OCI-LY3 (cell line): ENCODE measurements at regions not wholly inside any gene's neighbourhood (a gene's known extent, or its start where the extent isn't known, plus 50 kb on each side); places are given as distances from the start of the nearest gene placed in this dataset.

Source experiments
- H2AFZ ChIP-seq: fragments of 200-600, 300-600 bp; shearing (Covaris generic); 2 replicates; pipeline ENCODE4 v1.6.0; 2014; ENCODE audit warnings: antibody characterized with exemption, low read depth, low read length
- H3K27ac ChIP-seq: fragments of 200-600, 300-600 bp; sonication (generic); 2 replicates; pipeline ENCODE4 v1.5.1; 2014; ENCODE audit warnings: mild to moderate bottlenecking, low read length, moderate library complexity, mixed read lengths
- H3K27me3 ChIP-seq: fragments of 200-600, 300-600 bp; sonication (generic); 2 replicates; pipeline ENCODE4 v1.6.1; 2014; ENCODE audit warnings: low read depth, low read length, mixed read lengths
- H3K36me3 ChIP-seq: fragments of 200-600, 300-600 bp; sonication (generic); replicated peaks from 2 replicates; pipeline ENCODE3; 2014; ENCODE audit warnings: low read depth, low read length, mixed read lengths
- H3K4me1 ChIP-seq: fragments of 300-600, 200-600 bp; sonication (generic); 2 replicates; pipeline ENCODE4 v1.6.1; 2014; ENCODE audit warnings: low read length, mixed read lengths
- H3K4me2 ChIP-seq: fragments of 200-600, 300-600 bp; sonication (generic); 2 replicates; pipeline ENCODE4 v1.6.1; 2014; ENCODE audit warnings: low read length, mixed read lengths
- H3K4me3 ChIP-seq: fragments of 300-600, 200-600 bp; sonication (generic); 2 replicates; pipeline ENCODE4 v1.5.1; 2014; ENCODE audit warnings: antibody characterized with exemption, mild to moderate bottlenecking, low read length, moderate library complexity
- H3K79me2 ChIP-seq: fragments of 300-600, 200-600 bp; shearing (Covaris generic); 2 replicates; pipeline ENCODE4 v1.6.1; 2014; ENCODE audit warnings: mild to moderate bottlenecking, low read length, mixed read lengths
- H3K9ac ChIP-seq: fragments of 300-600, 200-600 bp; shearing (Covaris generic); 2 replicates; pipeline ENCODE4 v1.6.0; 2014; ENCODE audit warnings: mild to moderate bottlenecking, low read length, moderate library complexity
- H3K9me3 ChIP-seq: fragments of 200-600, 300-600 bp; shearing (Covaris generic); 2 replicates; pipeline ENCODE4 v1.6.1; 2014; ENCODE audit warnings: low read length, mixed read lengths; ENCODE audit not compliant: insufficient read depth
- H4K20me1 ChIP-seq: fragments of 200-600, 300-600 bp; sonication (generic); 2 replicates; pipeline ENCODE4 v1.6.1; 2016; ENCODE audit warnings: low read length, mixed read lengths; ENCODE audit not compliant: insufficient read depth
- EZH2phosphoT487 ChIP-seq: fragments of 200-600 bp; shearing (Covaris generic); IDR thresholded peaks from 2 replicates; pipeline ENCODE4 v1.6.1; 2018; ENCODE audit warnings: antibody characterized with exemption, mixed run types, low read depth
- TF ChIP-seq, protein P1 (sequence below): fragments of 200-600, 300-600 bp; sonication (generic); IDR thresholded peaks from 2 replicates; pipeline ENCODE4 v1.5.1; 2014; ENCODE audit warnings: antibody characterized with exemption, low read length, low read depth

- no peaks in the 10 kb centered on the region for H3K27me3 ChIP-seq
- H3K36me3 ChIP-seq, result no peaks in the 10 kb centered on the region
- H3K9ac ChIP-seq, result no peak overlapping the region
- H2AFZ ChIP-seq, result no peak overlapping the region
- no peak overlapping the region for H3K4me2 ChIP-seq
- H3K4me1 ChIP-seq, result no peaks in the 10 kb centered on the region
- H3K27ac ChIP-seq, result no peak overlapping the region
- no peaks in the 10 kb centered on the region for H3K79me2 ChIP-seq
- H4K20me1 ChIP-seq, result no peaks in the 10 kb centered on the region
- TF ChIP-seq EZH2phosphoT487, result no peak
- TF ChIP-seq, protein P1, sequence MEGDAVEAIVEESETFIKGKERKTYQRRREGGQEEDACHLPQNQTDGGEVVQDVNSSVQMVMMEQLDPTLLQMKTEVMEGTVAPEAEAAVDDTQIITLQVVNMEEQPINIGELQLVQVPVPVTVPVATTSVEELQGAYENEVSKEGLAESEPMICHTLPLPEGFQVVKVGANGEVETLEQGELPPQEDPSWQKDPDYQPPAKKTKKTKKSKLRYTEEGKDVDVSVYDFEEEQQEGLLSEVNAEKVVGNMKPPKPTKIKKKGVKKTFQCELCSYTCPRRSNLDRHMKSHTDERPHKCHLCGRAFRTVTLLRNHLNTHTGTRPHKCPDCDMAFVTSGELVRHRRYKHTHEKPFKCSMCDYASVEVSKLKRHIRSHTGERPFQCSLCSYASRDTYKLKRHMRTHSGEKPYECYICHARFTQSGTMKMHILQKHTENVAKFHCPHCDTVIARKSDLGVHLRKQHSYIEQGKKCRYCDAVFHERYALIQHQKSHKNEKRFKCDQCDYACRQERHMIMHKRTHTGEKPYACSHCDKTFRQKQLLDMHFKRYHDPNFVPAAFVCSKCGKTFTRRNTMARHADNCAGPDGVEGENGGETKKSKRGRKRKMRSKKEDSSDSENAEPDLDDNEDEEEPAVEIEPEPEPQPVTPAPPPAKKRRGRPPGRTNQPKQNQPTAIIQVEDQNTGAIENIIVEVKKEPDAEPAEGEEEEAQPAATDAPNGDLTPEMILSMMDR, result no peak
- H3K4me3 ChIP-seq, result no peak overlapping the region
- H3K9me3 ChIP-seq, result no peaks in the 10 kb centered on the region
Measured at GRCh38 chr13:109651311-109651710, 135.1 kb downstream of the IRS2 start.

GRCh38 chr13:109650861-109651260 lies 135.5 kb downstream of the IRS2 start:
- Histone ChIP-seq H2AFZ (no peak overlapping the region), H3K27me3 (no peaks in the 10 kb centered on the region), H3K4me2 (no peak overlapping the region), H3K9me3 (no peaks in the 10 kb centered on the region), H3K4me1 (no peaks in the 10 kb centered on the region), H4K20me1 (no peaks in the 10 kb centered on the region), H3K79me2 (no peaks in the 10 kb centered on the region), H3K4me3 (no peak overlapping the region), H3K27ac (no peak overlapping the region), H3K36me3 (no peaks in the 10 kb centered on the region), H3K9ac (no peak overlapping the region)
- no peak for TF ChIP-seq EZH2phosphoT487

DNA sequence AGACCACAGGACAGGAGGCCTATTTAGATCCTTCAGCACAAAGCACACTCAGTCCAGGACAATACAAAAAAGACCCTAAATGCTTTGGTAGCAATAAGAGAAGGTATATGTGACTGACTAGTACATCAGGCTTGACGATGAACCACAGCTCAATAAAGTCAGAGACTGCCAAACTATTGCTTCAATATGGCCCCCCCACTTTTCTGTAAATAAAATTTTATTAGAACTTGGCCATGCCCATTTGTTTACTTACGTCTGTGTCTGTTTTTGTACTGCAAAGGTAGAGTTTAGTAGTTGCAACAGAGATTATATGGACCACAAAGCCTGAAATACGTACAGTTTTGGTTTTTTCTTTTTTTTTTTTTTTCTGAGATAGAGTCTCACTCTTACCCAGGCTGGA lies 136.7 kb downstream of the IRS2 start:
- H3K9me3 ChIP-seq, result no peaks in the 10 kb centered on the region
- no peak overlapping the region for H2AFZ ChIP-seq

GRCh38 chr13:109647699-109648098 lies 138.7 kb downstream of the IRS2 start:
- no peak overlapping the region for H3K9ac ChIP-seq
- TF ChIP-seq EZH2phosphoT487, result no peak
- TF ChIP-seq, protein P1, result no peak
- H3K9me3 ChIP-seq, result no peaks in the 10 kb centered on the region
- H4K20me1 ChIP-seq, result no peaks in the 10 kb centered on the region
- no peak overlapping the region for H3K27ac ChIP-seq
- no peaks in the 10 kb centered on the region for H3K79me2 ChIP-seq
- H2AFZ ChIP-seq, result no peak overlapping the region
- H3K4me2 ChIP-seq, result no peak overlapping the region
- no peaks in the 10 kb centered on the region for H3K4me1 ChIP-seq
- no peak overlapping the region for H3K4me3 ChIP-seq
- H3K36me3 ChIP-seq, result no peaks in the 10 kb centered on the region
- H3K27me3 ChIP-seq, result no peaks in the 10 kb centered on the region

More for the DNA sequence above, 136.7 kb downstream of the IRS2 start:
- H3K4me1 ChIP-seq, result no peaks in the 10 kb centered on the region
- H3K9ac ChIP-seq, result no peak overlapping the region
- H3K4me2 ChIP-seq, result no peak overlapping the region
- H3K27ac ChIP-seq, result no peak overlapping the region
- no peak overlapping the region for H3K4me3 ChIP-seq
- H3K36me3 ChIP-seq, result no peaks in the 10 kb centered on the region
- TF ChIP-seq, protein P1, result no peak
- TF ChIP-seq EZH2phosphoT487, result no peak
- H4K20me1 ChIP-seq, result no peaks in the 10 kb centered on the region
- no peaks in the 10 kb centered on the region for H3K27me3 ChIP-seq
- H3K79me2 ChIP-seq, result no peaks in the 10 kb centered on the region

GRCh38 chr13:109647053-109647452 lies 139.3 kb downstream of the IRS2 start:
- Histone ChIP-seq H3K4me1 (no peaks in the 10 kb centered on the region), H3K4me2 (no peak overlapping the region), H3K9me3 (no peaks in the 10 kb centered on the region), H2AFZ (no peak overlapping the region), H3K27me3 (no peaks in the 10 kb centered on the region), H3K27ac (no peak overlapping the region), H3K36me3 (no peaks in the 10 kb centered on the region), H3K79me2 (no peaks in the 10 kb centered on the region), H3K4me3 (no peak overlapping the region), H4K20me1 (no peaks in the 10 kb centered on the region), H3K9ac (no peak overlapping the region)
- TF ChIP-seq, protein P1, result no peak
- TF ChIP-seq EZH2phosphoT487, result no peak
